Adrenal gland (tissue), 9 donors: ENCODE measurements at regions not wholly inside any gene's neighbourhood (a gene's known extent, or its start where the extent isn't known, plus 50 kb on each side); places are given as distances from the start of the nearest gene placed in this dataset.
"Not testable (repeated sequence)": the region's sequence is repeated elsewhere in the genome, so short reads cannot be mapped to it uniquely, and the experiment has no call there.

Experiments used
- DNase-seq, 7 donors: peaks; one replicate each; pipeline ENCODE4 v3.0.0-alpha.2; 2019 to 2020
- H3K27ac ChIP-seq, 5 donors: fragments of 200-600 bp; sonication (generic) in 4 of 5; 1 replicate in 3 of 5; 2 replicates in 2 of 5; pipeline versions ENCODE4 v1.5.1 to v1.8.0; 2016 to 2020; ENCODE audit warnings: mild to moderate bottlenecking in 1 of 5
- H3K27me3 ChIP-seq: fragments of 200-600 bp; 2 replicates; pipeline ENCODE4 v1.8.0; 2021
- H3K36me3 ChIP-seq, 2 donors: fragments of 200-600 bp; replicated peaks in 1 of 2; 1 replicate in 1 of 2; 2 replicates in 1 of 2; pipeline versions ENCODE4 v1.5.1 to v1.8.0; 2018 to 2022
- H3K4me1 ChIP-seq, 2 donors: fragments of 200-600 bp; replicated peaks in 1 of 2; 1 replicate in 1 of 2; 2 replicates in 1 of 2; pipeline versions ENCODE4 v1.5.1 to v1.8.0; 2018 to 2021
- H3K4me3 ChIP-seq, 4 donors: fragments of 200-600 bp; sonication (generic) in 3 of 4; one replicate each; pipeline ENCODE4 v1.5.1; 2016 to 2018
- H3K9me3 ChIP-seq, 3 donors: fragments of 200-600 bp; sonication (generic) in 1 of 3; replicated peaks in 1 of 3; 1 replicate in 2 of 3; 2 replicates in 1 of 3; pipeline versions ENCODE4 v1.5.1 to v1.8.0; 2016 to 2021
- CTCF ChIP-seq, 6 experiments: fragments of 450-650 bp in 4 of 6; fragments of 200-600 bp in 2 of 6; sonication (generic) in 1 of 6; IDR thresholded peaks; 1 replicate in 5 of 6; 2 replicates in 1 of 6; pipeline versions ENCODE4 v1.5.1 to v1.8.0; 2016 to 2021; ENCODE audit warnings: antibody characterized with exemption in 6 of 6, mild to moderate bottlenecking in 2 of 6, moderate library complexity in 1 of 6
- POLR2A ChIP-seq, 2 donors: fragments of 450-650 bp; IDR thresholded peaks; one replicate each; pipeline ENCODE4 v1.6.1; 2017; ENCODE audit warnings: antibody characterized with exemption in 2 of 2, mild to moderate bottlenecking in 2 of 2, moderate library complexity in 1 of 2
- WGBS, 4 donors: extraction: QIAGEN DNeasy Blood & Tissue Kit in 2 of 4; methylation state at CpG; one replicate each; pipeline versions ENCODE4 v1.1.5 to v1.1.7; 2013 to 2017; 5-methylcytosine and 5-hydroxymethylcytosine counted together
- intact Hi-C, 2 donors: fragments of 100-400 bp; cut with DNase I; formaldehyde crosslinking; loops; one replicate each; pipeline versions ENCODE4 v1.14.1 to v1.15.0; 2022 to 2023
- donor health status: healthy with polysubstance abuse.
- donor health status: Bipolar disorder and iron deficiency.
- donor health status: DM: yes; HTN: yes; CAD: no.
- donor health status: DM: no; HTN: no; CAD: no.
- donor health status: DM: no; HTN: no; CAD: no.

- Histone ChIP-seq H3K27ac (no peak overlapping the region), H3K4me1 (peaks cover 0 to 24% of the 10 kb centered on the region in 2 donors), H3K9me3 (no peaks in the 10 kb centered on the region), H3K4me3 (no peak overlapping the region), H3K36me3 (no peaks in the 10 kb centered on the region), H3K27me3 (no peaks in the 10 kb centered on the region)
- DNase-seq, result no peak
- TF ChIP-seq CTCF (IDR thresholded peaks at IDR 0.05) (no peak), POLR2A (IDR thresholded peaks at IDR 0.05) (no peak)
- intact Hi-C loops, result no loop called here
Measured at GRCh38 chr12:92061061-92061460, 84.6 kb downstream of the BTG1 start.

GRCh38 chr12:92059960-92060359 is 85.7 kb downstream of the BTG1 start:
- H3K4me1 ChIP-seq, result peaks cover 0 to 20% of the 10 kb centered on the region in 2 donors
- no peak overlapping the region for H3K4me3 ChIP-seq
- intact Hi-C loops, result no loop called here
- no peaks in the 10 kb centered on the region for H3K36me3 ChIP-seq
- H3K9me3 ChIP-seq, result no peaks in the 10 kb centered on the region
- DNase-seq, result no peak
- TF ChIP-seq POLR2A (IDR thresholded peaks at IDR 0.05), result no peak
- TF ChIP-seq CTCF (IDR thresholded peaks at IDR 0.05), result no peak
- 64 to 77% (median 74%) methylated on average over 2 of the region's 2 CpGs for WGBS, 4 donors
- H3K27me3 ChIP-seq, result no peaks in the 10 kb centered on the region
- H3K27ac ChIP-seq, result peak overlapping the region in 1 of 5 donors; percentile 3

- Histone ChIP-seq H3K9me3 (no peaks in the 10 kb centered on the region), H3K4me1 (peaks cover 0 to 15% of the 10 kb centered on the region in 2 donors), H3K27ac (no peak overlapping the region), H3K36me3 (no peaks in the 10 kb centered on the region), H3K4me3 (no peak overlapping the region), H3K27me3 (no peaks in the 10 kb centered on the region)
- 88 to 100% (median 96%) methylated on average over 1 of the region's 1 CpG for WGBS, 4 donors
- intact Hi-C loops, result no loop called here
- TF ChIP-seq CTCF (IDR thresholded peaks at IDR 0.05) (no peak), POLR2A (IDR thresholded peaks at IDR 0.05) (no peak)
- no peak for DNase-seq
Measured at GRCh38 chr12:92058664-92059063, 87.0 kb downstream of the BTG1 start.

GRCh38 chr12:92056756-92057155 is 88.9 kb downstream of the BTG1 start:
- intact Hi-C loops, H3K4me3 ChIP-seq, H3K27me3 ChIP-seq, H3K27ac ChIP-seq, H3K36me3 ChIP-seq, H3K4me1 ChIP-seq, DNase-seq, H3K9me3 ChIP-seq: not testable (repeated sequence)
- 86 to 94% (median 89%) methylated on average over 1 of the region's 1 CpG for WGBS, 4 donors

- no peak for TF ChIP-seq CTCF (IDR thresholded peaks at IDR 0.05)
- no peak for TF ChIP-seq POLR2A (IDR thresholded peaks at IDR 0.05)
- H3K27ac ChIP-seq, result no peak overlapping the region
- H3K4me3 ChIP-seq, result no peak overlapping the region
- H3K27me3 ChIP-seq, result no peaks in the 10 kb centered on the region
- peaks cover 0 to 4% of the 10 kb centered on the region in 2 donors for H3K4me1 ChIP-seq
- no peaks in the 10 kb centered on the region for H3K9me3 ChIP-seq
- 34 to 83% (median 74%) methylated on average over 2 of the region's 2 CpGs for WGBS, 4 donors
- no peak for DNase-seq
- intact Hi-C loops, result no loop called here
- no peaks in the 10 kb centered on the region for H3K36me3 ChIP-seq
Measured at GRCh38 chr12:92056290-92056689, 89.4 kb downstream of the BTG1 start.
